Neural crest cell (in vitro differentiated cells): ENCODE measurements at regions not wholly inside any gene's neighbourhood (a gene's known extent, or its start where the extent isn't known, plus 50 kb on each side); places are given as distances from the start of the nearest gene placed in this dataset.
A peak's percentile ranks its signal among the peaks of the same experiment; 100 is the strongest.

Experiments used
- DNase-seq: peaks from one replicate; pipeline ENCODE4 v3.0.0; 2021; ENCODE audit warnings: low read depth, mixed read lengths, low spot score
- H3K27ac Mint-ChIP-seq: one replicate; pipeline ENCODE4 v1.8.0; 2021; ENCODE audit warnings: mild to moderate bottlenecking, mixed read lengths; ENCODE audit not compliant: unreplicated experiment
- H3K27me3 Mint-ChIP-seq: 2 replicates; pipeline ENCODE4 v1.8.0; 2021; ENCODE audit warnings: low read depth, mild to moderate bottlenecking, mixed read lengths
- H3K36me3 Mint-ChIP-seq: 2 replicates; pipeline ENCODE4 v1.8.0; 2021; ENCODE audit warnings: low read depth, mild to moderate bottlenecking, mixed read lengths
- H3K4me1 Mint-ChIP-seq: 2 replicates; pipeline ENCODE4 v1.8.0; 2021; ENCODE audit warnings: mixed read lengths
- H3K4me3 Mint-ChIP-seq: one replicate; pipeline ENCODE4 v1.8.0; 2021; ENCODE audit warnings: mild to moderate bottlenecking, mixed read lengths
- H3K9me3 Mint-ChIP-seq: 2 replicates; pipeline ENCODE4 v1.8.0; 2021; ENCODE audit warnings: mixed read lengths
- CTCF ChIP-seq: fragments of 200-600 bp; sonication (generic); conservative IDR thresholded peaks from 2 replicates; pipeline ENCODE4 v1.5.0; 2021; ENCODE audit warnings: antibody characterized with exemption, mild to moderate bottlenecking

- Mint-ChIP-seq H3K27ac (peak overlapping the region; percentile 4), H3K27me3 (peaks cover 55% of the 10 kb centered on the region), H3K4me1 (peaks cover 28% of the 10 kb centered on the region), H3K9me3 (no peaks in the 10 kb centered on the region), H3K4me3 (peak overlapping the region; percentile 94), H3K36me3 (no peaks in the 10 kb centered on the region)
- no peak for TF ChIP-seq CTCF
- no peak for DNase-seq
Observed at GRCh38 chr18:34978533-34978893, 62.7 kb upstream of the MAPRE2 start.

GRCh38 chr18:34978953-34979608 lies 62.1 kb upstream of the MAPRE2 start:
- H3K9me3 Mint-ChIP-seq: no peaks in the 10 kb centered on the region
- peak; percentile 15 for DNase-seq
- no peaks in the 10 kb centered on the region for H3K36me3 Mint-ChIP-seq
- H3K27ac Mint-ChIP-seq: peak overlapping the region; percentile 4
- H3K4me1 Mint-ChIP-seq: peaks cover 28% of the 10 kb centered on the region
- peak overlapping the region; percentile 94 for H3K4me3 Mint-ChIP-seq
- no peak for TF ChIP-seq CTCF
- H3K27me3 Mint-ChIP-seq: peaks cover 50% of the 10 kb centered on the region

GRCh38 chr18:34981487-34981886 lies 59.7 kb upstream of the MAPRE2 start:
- Mint-ChIP-seq H3K9me3 (no peaks in the 10 kb centered on the region), H3K4me1 (peaks cover 22% of the 10 kb centered on the region), H3K27ac (no peak overlapping the region), H3K27me3 (peaks cover 27% of the 10 kb centered on the region), H3K4me3 (no peak overlapping the region), H3K36me3 (no peaks in the 10 kb centered on the region)
- no peak for DNase-seq
- TF ChIP-seq CTCF: no peak

DNA sequence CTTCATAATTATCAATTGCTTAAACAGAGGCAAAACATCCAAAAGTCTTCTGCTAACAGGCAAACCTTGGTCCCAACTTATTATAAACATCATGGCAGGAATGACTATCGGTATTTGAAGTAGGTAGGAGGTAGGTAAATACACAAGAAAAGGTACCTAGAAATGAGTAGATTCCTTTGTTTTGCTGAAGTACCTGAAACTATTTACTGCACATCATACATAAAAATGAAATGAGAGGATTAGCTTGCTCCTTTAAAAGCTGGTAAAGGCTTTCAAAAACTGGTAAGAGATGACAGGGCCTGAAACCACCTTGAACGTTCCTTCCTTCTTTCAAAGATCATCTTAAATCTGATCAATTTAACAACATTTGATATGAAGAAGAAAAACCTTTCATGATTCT lies 55.2 kb upstream of the MAPRE2 start:
- H3K4me3 Mint-ChIP-seq: no peak overlapping the region
- no peaks in the 10 kb centered on the region for H3K4me1 Mint-ChIP-seq
- TF ChIP-seq CTCF: no peak
- H3K27me3 Mint-ChIP-seq: peaks cover 4% of the 10 kb centered on the region
- no peaks in the 10 kb centered on the region for H3K36me3 Mint-ChIP-seq
- no peak for DNase-seq
- H3K9me3 Mint-ChIP-seq: no peaks in the 10 kb centered on the region
- no peak overlapping the region for H3K27ac Mint-ChIP-seq

GRCh38 chr18:34990597-34990996 lies 50.6 kb upstream of the MAPRE2 start:
- TF ChIP-seq CTCF: no peak
- Mint-ChIP-seq H3K4me1 (no peaks in the 10 kb centered on the region), H3K36me3 (no peaks in the 10 kb centered on the region), H3K27ac (no peak overlapping the region), H3K4me3 (no peak overlapping the region), H3K27me3 (no peaks in the 10 kb centered on the region), H3K9me3 (no peaks in the 10 kb centered on the region)
- DNase-seq: no peak
